ENCODE measurements at regions not wholly inside any gene's neighbourhood (a gene's known extent, or its start where the extent isn't known, plus 50 kb on each side); places are given as distances from the start of the nearest gene placed in this dataset.

GRCh38 chr4:159041054-159042034, 61.5 kb upstream of the RAPGEF2 start:
- DNase-seq: no peak

DNA sequence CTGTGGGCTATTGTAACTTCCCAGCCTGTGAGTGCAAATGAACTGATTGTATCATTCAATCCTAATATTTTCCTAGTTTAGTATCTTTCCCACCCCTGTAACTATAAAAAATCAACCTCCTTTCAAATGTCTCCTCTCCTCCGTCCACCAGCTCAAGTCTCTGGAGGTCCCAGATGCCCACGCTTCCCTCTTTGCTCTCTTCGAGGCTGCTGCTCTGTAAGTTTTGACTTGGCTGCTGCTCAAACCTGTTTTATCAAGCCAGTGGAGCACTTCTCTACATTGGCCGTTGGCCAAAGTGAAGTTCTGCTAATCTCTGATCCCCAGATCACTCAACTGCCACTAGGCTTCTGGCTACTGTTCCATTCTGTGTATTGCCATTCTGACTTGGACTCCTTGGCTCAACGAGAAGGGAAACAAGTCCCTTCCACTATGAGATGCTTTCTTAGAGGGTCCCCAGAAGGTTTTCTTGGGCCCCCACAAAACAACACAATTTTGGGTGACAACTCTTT, 60.7 kb upstream of the RAPGEF2 start:
- DNase-seq: peak; percentile 70

DNA sequence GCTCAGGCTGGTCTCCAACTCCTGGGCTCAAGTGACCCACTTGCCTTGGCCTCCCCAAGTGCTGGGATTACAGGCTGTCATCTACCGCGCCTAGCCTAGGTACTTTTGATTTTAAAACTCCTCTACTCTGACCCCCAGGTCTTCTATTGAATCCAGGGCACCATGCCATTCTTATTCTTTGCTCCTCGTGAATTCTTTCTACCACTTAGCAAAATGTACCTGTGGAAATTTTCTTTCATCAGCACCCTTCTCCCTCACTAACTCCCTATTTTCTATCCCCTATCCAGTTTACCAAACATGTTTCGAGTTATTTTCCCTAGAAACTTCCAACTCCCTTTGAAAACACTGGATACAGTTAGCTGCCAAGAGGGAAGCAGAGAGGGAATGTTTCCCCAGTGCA, 60.0 kb upstream of the RAPGEF2 start:
- no peak for DNase-seq

- no peak for DNase-seq
These were observed 59.0 kb upstream of the RAPGEF2 start for GRCh38 chr4:159043861-159044260.

GRCh38 chr4:159045321-159045720, 57.6 kb upstream of the RAPGEF2 start:
- DNase-seq: no peak

DNA sequence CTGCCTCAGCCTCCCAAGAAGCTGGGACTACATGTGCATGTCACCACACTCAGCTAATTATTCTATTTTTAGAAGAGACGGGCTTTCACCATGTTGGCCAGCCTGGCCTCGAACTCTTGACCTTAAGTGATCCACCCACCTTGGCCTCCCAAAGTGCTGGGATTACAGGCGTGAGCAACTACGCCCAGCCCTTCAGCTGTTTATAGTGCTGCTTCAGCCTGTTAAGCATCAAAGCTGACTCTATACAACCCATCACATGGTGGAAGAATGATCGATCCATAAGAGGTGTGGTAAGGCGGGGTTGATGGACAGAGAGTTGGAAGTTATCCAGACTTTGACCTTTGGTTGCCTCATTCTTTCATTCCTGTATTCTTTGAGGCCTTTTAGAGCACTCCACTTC, 56.2 kb upstream of the RAPGEF2 start:
- DNase-seq: no peak

DNA sequence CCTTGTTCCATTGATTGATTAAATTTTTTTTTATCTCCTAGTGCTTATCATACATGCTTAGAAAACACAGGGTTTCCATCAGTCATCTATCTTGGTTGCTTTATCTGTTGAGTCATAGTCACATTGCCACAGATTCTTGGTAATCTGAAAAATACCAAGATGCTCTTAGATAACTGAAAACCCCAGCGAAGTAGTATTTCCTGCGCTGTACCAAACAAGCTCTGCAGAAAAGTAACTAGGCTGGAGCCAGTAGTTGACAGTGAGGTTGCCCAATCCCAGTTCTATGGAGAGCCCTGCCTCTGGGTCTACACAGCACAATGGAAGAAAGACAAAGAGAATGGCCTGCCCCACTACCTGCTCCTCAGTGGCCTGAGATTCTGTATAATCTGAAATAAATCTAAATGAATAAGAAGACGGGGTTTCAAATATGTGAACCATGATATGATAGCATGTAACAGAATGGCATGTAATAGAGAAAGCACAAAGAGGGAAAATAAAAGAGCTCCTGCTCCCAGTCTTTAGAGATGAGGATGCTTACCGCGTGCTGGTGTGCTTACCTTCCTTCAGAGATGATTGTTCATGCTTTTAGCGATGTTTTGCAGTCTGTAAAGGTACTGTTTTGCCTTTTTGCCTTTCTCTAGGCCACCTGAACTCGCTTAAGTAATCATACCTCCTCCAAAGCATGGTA, 55.3 kb upstream of the RAPGEF2 start:
- peak; percentile 87 for DNase-seq

GRCh38 chr4:159048166-159048886, 54.6 kb upstream of the RAPGEF2 start:
- DNase-seq: no peak

GRCh38 chr4:159049780-159050375, 53.0 kb upstream of the RAPGEF2 start:
- DNase-seq: no peak

GRCh38 chr4:159051245-159052071, 51.4 kb upstream of the RAPGEF2 start:
- no peak for DNase-seq

- no peak for DNase-seq
These were observed 50.6 kb upstream of the RAPGEF2 start for GRCh38 chr4:159052315-159052714.
